RCC 7860 (cell line): ENCODE measurements at regions not wholly inside any gene's neighbourhood (a gene's known extent, or its start where the extent isn't known, plus 50 kb on each side); places are given as distances from the start of the nearest gene placed in this dataset.
A peak's percentile ranks its signal among the peaks of the same experiment; 100 is the strongest.

ENCODE experiments used
- DNase-seq: peaks from one replicate; pipeline ENCODE4 v3.0.0-alpha.2; 2015; ENCODE audit warnings: low spot score
- FAIRE-seq: peaks from 2 replicates; lab custom pipeline; 2012; peaks lifted over from hg19 to GRCh38; lab: Jason Lieb, UNC

GRCh38 chr2:15073664-15074063, 441.1 kb downstream of the LRATD1 start:
- FAIRE-seq = no peak
- no peak for DNase-seq

- no peak for DNase-seq
- no peak for FAIRE-seq
These were observed 441.8 kb downstream of the LRATD1 start for GRCh38 chr2:15074319-15074718.

GRCh38 chr2:15074751-15075700, 442.5 kb downstream of the LRATD1 start:
- DNase-seq (no peak), FAIRE-seq (no peak)

GRCh38 chr2:15076668-15077067, 444.2 kb downstream of the LRATD1 start:
- FAIRE-seq = no peak
- no peak for DNase-seq

GRCh38 chr2:15081356-15081755, 448.8 kb downstream of the LRATD1 start:
- no peak for DNase-seq
- no peak for FAIRE-seq

- FAIRE-seq = no peak
- no peak for DNase-seq
These were observed 449.9 kb downstream of the LRATD1 start for GRCh38 chr2:15082105-15083058.

GRCh38 chr2:15084826-15085489, 452.4 kb downstream of the LRATD1 start:
- no peak for DNase-seq
- FAIRE-seq = no peak

- FAIRE-seq = no peak
- DNase-seq = no peak
These were observed 459.7 kb downstream of the LRATD1 start for GRCh38 chr2:15092181-15092580.

- FAIRE-seq = no peak
These were observed 460.2 kb downstream of the LRATD1 start for GRCh38 chr2:15092691-15093090.

GRCh38 chr2:15094161-15094560, 461.6 kb downstream of the LRATD1 start:
- no peak for FAIRE-seq
- DNase-seq = no peak

More at GRCh38 chr2:15092691-15093090, 460.2 kb downstream of the LRATD1 start:
- no peak for DNase-seq

GRCh38 chr2:15096873-15097272, 464.3 kb downstream of the NBAS start:
- FAIRE-seq (no peak), DNase-seq (no peak)

GRCh38 chr2:15107137-15107536, 454.0 kb downstream of the NBAS start:
- DNase-seq = no peak
- no peak for FAIRE-seq

- DNase-seq (no peak), FAIRE-seq (peak; percentile 20)
These were observed 449.4 kb downstream of the NBAS start for GRCh38 chr2:15111718-15112117.

- FAIRE-seq (no peak), DNase-seq (no peak)
These were observed 448.9 kb downstream of the NBAS start for GRCh38 chr2:15112216-15112615.

- FAIRE-seq = no peak
- DNase-seq = no peak
These were observed 445.4 kb downstream of the NBAS start for GRCh38 chr2:15115776-15116175.

GRCh38 chr2:15116830-15117229, 444.3 kb downstream of the NBAS start:
- DNase-seq = no peak
- FAIRE-seq = no peak
